Breast epithelium (tissue), 4 donors: ENCODE measurements at regions not wholly inside any gene's neighbourhood (a gene's known extent, or its start where the extent isn't known, plus 50 kb on each side); places are given as distances from the start of the nearest gene placed in this dataset.

Experiments used
- DNase-seq, 2 donors: peaks; one replicate each; pipeline ENCODE4 v3.0.0-alpha.2; 2019; ENCODE audit warnings: low spot score in 2 of 2
- H3K27ac ChIP-seq, 2 donors: fragments of 200-600 bp; sonication (generic) in 1 of 2; one replicate each; pipeline ENCODE4 v1.5.1; 2016 to 2019; ENCODE audit warnings: mild to moderate bottlenecking in 1 of 2
- H3K27me3 ChIP-seq, 2 donors: fragments of 200-600 bp; sonication (generic) in 1 of 2; one replicate each; pipeline versions ENCODE4 v1.5.1 to v1.6.0; 2017 to 2019; ENCODE audit warnings: control low read depth in 1 of 2, mild to moderate bottlenecking in 1 of 2
- H3K36me3 ChIP-seq: fragments of 200-600 bp; one replicate; pipeline ENCODE4 v1.5.1; 2019
- H3K4me1 ChIP-seq, 2 donors: fragments of 200-600 bp; sonication (generic); one replicate each; pipeline ENCODE4 v1.5.1; 2016 to 2019; ENCODE audit warnings: control low read depth in 1 of 2
- H3K4me3 ChIP-seq, 3 donors: fragments of 200-600 bp; sonication (generic); 1 replicate in 2 of 3; 2 replicates in 1 of 3; pipeline ENCODE4 v1.5.1; 2016 to 2019; ENCODE audit warnings: mild to moderate bottlenecking in 3 of 3, moderate library complexity in 2 of 3
- H3K9me3 ChIP-seq, 2 donors: fragments of 200-600 bp; sonication (generic) in 1 of 2; one replicate each; pipeline ENCODE4 v1.5.1; 2016 to 2019; ENCODE audit warnings: control low read depth in 1 of 2
- CTCF ChIP-seq, 3 donors: fragments of 450-650 bp; IDR thresholded peaks; one replicate each; pipeline ENCODE4 v1.5.1; 2016 to 2017; ENCODE audit warnings: antibody characterized with exemption in 3 of 3, mild to moderate bottlenecking in 3 of 3, moderate library complexity in 3 of 3
- POLR2A ChIP-seq: fragments of 450-650 bp; IDR thresholded peaks from one replicate; pipeline ENCODE4 v1.6.1; 2016; ENCODE audit warnings: antibody characterized with exemption, mild to moderate bottlenecking, moderate library complexity
- POLR2AphosphoS5 ChIP-seq, 3 donors: sonication (generic); formaldehyde crosslinking; IDR thresholded peaks; one replicate each; pipeline ENCODE4 v1.6.1; 2017; ENCODE audit warnings: antibody characterized with exemption in 3 of 3
- intact Hi-C: fragments of 100-400 bp; cut with DNase I; formaldehyde crosslinking; loops from one replicate; pipeline ENCODE4 v1.15.1; 2023; ENCODE audit warnings: low total_unique reads

- no peak overlapping the region for H3K27ac ChIP-seq
- H3K4me1 ChIP-seq, result no peaks in the 10 kb centered on the region
- no peaks in the 10 kb centered on the region for H3K36me3 ChIP-seq
- TF ChIP-seq POLR2AphosphoS5 (IDR thresholded peaks at IDR 0.05), result no peak
- H3K27me3 ChIP-seq, result no peaks in the 10 kb centered on the region
- intact Hi-C loops, result no loop called here
- H3K4me3 ChIP-seq, result no peak overlapping the region
- H3K9me3 ChIP-seq, result no peaks in the 10 kb centered on the region
- DNase-seq, result no peak
Observed at GRCh38 chr14:58801086-58801485, 163.3 kb downstream of the DACT1 start.

DNA sequence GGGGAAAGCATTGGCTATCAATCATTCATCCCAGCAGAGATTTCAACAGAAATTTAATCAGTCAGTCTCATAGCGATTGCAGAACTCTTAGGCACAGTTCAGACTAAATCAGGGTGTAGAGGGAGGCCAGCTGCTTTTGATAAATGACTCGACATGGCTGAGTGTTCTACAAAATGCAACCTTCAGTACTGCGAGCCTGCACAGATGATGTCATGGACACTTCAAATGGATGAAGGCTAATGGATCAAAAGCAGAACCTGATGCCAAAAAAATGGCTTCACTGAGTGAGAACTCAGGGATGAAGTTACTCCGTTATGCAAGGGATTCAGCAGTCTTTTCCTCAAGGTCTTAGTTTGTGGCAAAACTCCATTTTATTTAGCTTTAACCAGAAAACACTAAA is 167.3 kb downstream of the DACT1 start:
- Histone ChIP-seq H3K4me1 (no peaks in the 10 kb centered on the region), H3K9me3 (no peaks in the 10 kb centered on the region), H3K4me3 (no peak overlapping the region), H3K36me3 (no peaks in the 10 kb centered on the region), H3K27ac (no peak overlapping the region), H3K27me3 (no peaks in the 10 kb centered on the region)
- intact Hi-C loops, result no loop called here
- no peak for TF ChIP-seq CTCF (IDR thresholded peaks at IDR 0.05)
- no peak for TF ChIP-seq POLR2AphosphoS5 (IDR thresholded peaks at IDR 0.05)
- no peak for TF ChIP-seq POLR2A
- no peak for DNase-seq

GRCh38 chr14:58805605-58806409 is 168.0 kb downstream of the DACT1 start:
- Histone ChIP-seq H3K4me3 (no peak overlapping the region), H3K27ac (no peak overlapping the region), H3K27me3 (no peaks in the 10 kb centered on the region), H3K4me1 (no peaks in the 10 kb centered on the region), H3K9me3 (no peaks in the 10 kb centered on the region), H3K36me3 (no peaks in the 10 kb centered on the region)
- intact Hi-C loops, result no loop called here
- TF ChIP-seq POLR2A, result no peak
- no peak for TF ChIP-seq CTCF (IDR thresholded peaks at IDR 0.05)
- TF ChIP-seq POLR2AphosphoS5 (IDR thresholded peaks at IDR 0.05), result no peak
- no peak for DNase-seq

GRCh38 chr14:58807191-58807590 is 169.4 kb downstream of the DACT1 start:
- Histone ChIP-seq H3K9me3 (no peaks in the 10 kb centered on the region), H3K36me3 (no peaks in the 10 kb centered on the region), H3K4me3 (no peak overlapping the region), H3K27ac (no peak overlapping the region), H3K27me3 (no peaks in the 10 kb centered on the region), H3K4me1 (no peaks in the 10 kb centered on the region)
- TF ChIP-seq POLR2AphosphoS5 (IDR thresholded peaks at IDR 0.05) (no peak), CTCF (IDR thresholded peaks at IDR 0.05) (no peak), POLR2A (no peak)
- DNase-seq, result no peak
- intact Hi-C loops, result no loop called here

DNA sequence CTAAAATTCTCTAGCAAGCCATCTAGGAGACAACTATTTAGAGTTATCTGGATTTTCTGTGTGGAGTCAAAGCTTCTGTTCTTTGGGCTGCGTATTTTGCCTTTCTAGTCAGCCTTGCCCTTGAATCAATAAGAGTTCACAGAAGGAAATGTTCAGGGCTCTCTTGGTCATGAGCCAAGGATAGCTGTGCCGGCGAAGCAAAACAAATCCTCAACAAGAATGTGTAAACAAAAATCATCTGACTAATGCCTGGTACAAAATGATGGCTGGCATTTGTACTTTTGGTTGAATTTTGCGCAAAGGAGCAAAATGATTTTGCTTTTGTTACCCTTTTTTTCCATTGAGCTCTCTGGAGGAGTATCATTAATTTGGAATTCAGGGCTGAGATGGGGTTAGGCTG is 171.1 kb downstream of the DACT1 start:
- no peaks in the 10 kb centered on the region for H3K27me3 ChIP-seq
- intact Hi-C loops, result no loop called here
- H3K36me3 ChIP-seq, result no peaks in the 10 kb centered on the region
- no peak for DNase-seq
- H3K27ac ChIP-seq, result no peak overlapping the region
- no peaks in the 10 kb centered on the region for H3K9me3 ChIP-seq
- no peaks in the 10 kb centered on the region for H3K4me1 ChIP-seq
- TF ChIP-seq CTCF (IDR thresholded peaks at IDR 0.05) (no peak), POLR2AphosphoS5 (IDR thresholded peaks at IDR 0.05) (peak in 1 of 3 donors; percentile 36), POLR2A (no peak)
- H3K4me3 ChIP-seq, result no peak overlapping the region
